ENCODE measurements at regions not wholly inside any gene's neighbourhood (a gene's known extent, or its start where the extent isn't known, plus 50 kb on each side); places are given as distances from the start of the nearest gene placed in this dataset.
"Not testable (repeated sequence)": the region's sequence is repeated elsewhere in the genome, so short reads cannot be mapped to it uniquely, and the experiment has no call there.

- no peak for DNase-seq (ENCODE audit: low spot score in 2 of 2, unreplicated experiment in 2 of 2)
- no peak overlapping the region for H3K27ac Mint-ChIP-seq
- no peaks in the 10 kb centered on the region for H3K27me3 Mint-ChIP-seq (ENCODE audit: low read depth)
- no peaks in the 10 kb centered on the region for H3K36me3 Mint-ChIP-seq
- no peak overlapping the region for H3K4me3 Mint-ChIP-seq
- H3K4me1 Mint-ChIP-seq = peaks cover 31% of the 10 kb centered on the region
- TF ChIP-seq CTCF (IDR thresholded peaks at IDR 0.05; ENCODE audit: unreplicated experiment) = no peak
- H3K9me3 Mint-ChIP-seq = peaks cover 5% of the 10 kb centered on the region
Measured at GRCh38 chr9:115548609-115549260, 430.8 kb upstream of the TNC start.

GRCh38 chr9:115551396-115551795 lies 433.4 kb upstream of the TNC start:
- H3K36me3 Mint-ChIP-seq = peaks cover 4% of the 10 kb centered on the region
- no peak for TF ChIP-seq CTCF (IDR thresholded peaks at IDR 0.05; ENCODE audit: unreplicated experiment)
- DNase-seq (ENCODE audit: low spot score in 2 of 2, unreplicated experiment in 2 of 2) = no peak
- H3K27me3 Mint-ChIP-seq (ENCODE audit: low read depth) = no peaks in the 10 kb centered on the region
- H3K4me1 Mint-ChIP-seq = peaks cover 30% of the 10 kb centered on the region
- no peak overlapping the region for H3K4me3 Mint-ChIP-seq
- H3K9me3 Mint-ChIP-seq = peaks cover 25% of the 10 kb centered on the region
- H3K27ac Mint-ChIP-seq = no peak overlapping the region

GRCh38 chr9:115553060-115553773 lies 435.3 kb upstream of the TNC start:
- Mint-ChIP-seq H3K36me3 (peaks cover 12% of the 10 kb centered on the region), H3K4me3 (no peak overlapping the region), H3K27ac (no peak overlapping the region), H3K9me3 (peaks cover 37% of the 10 kb centered on the region), H3K4me1 (peaks cover 15% of the 10 kb centered on the region), H3K27me3 (ENCODE audit: low read depth) (no peaks in the 10 kb centered on the region)
- no peak for DNase-seq (ENCODE audit: low spot score in 2 of 2, unreplicated experiment in 2 of 2)
- TF ChIP-seq CTCF (IDR thresholded peaks at IDR 0.05; ENCODE audit: unreplicated experiment) = no peak

- Mint-ChIP-seq H3K4me1 (peaks cover 5% of the 10 kb centered on the region), H3K36me3 (peaks cover 12% of the 10 kb centered on the region), H3K27ac (no peak overlapping the region), H3K27me3 (ENCODE audit: low read depth) (no peaks in the 10 kb centered on the region), H3K9me3 (peaks cover 37% of the 10 kb centered on the region), H3K4me3 (no peak overlapping the region)
- DNase-seq (ENCODE audit: low spot score in 2 of 2, unreplicated experiment in 2 of 2) = no peak
- no peak for TF ChIP-seq CTCF (IDR thresholded peaks at IDR 0.05; ENCODE audit: unreplicated experiment)
Measured at GRCh38 chr9:115556432-115556831, 438.5 kb upstream of the TNC start.

- no peak for TF ChIP-seq CTCF (IDR thresholded peaks at IDR 0.05; ENCODE audit: unreplicated experiment)
- no peak for DNase-seq (ENCODE audit: low spot score in 2 of 2, unreplicated experiment in 2 of 2)
- Mint-ChIP-seq H3K27me3 (ENCODE audit: low read depth) (no peaks in the 10 kb centered on the region), H3K36me3 (no peaks in the 10 kb centered on the region), H3K27ac (no peak overlapping the region), H3K4me1 (no peaks in the 10 kb centered on the region), H3K9me3 (peaks cover 6% of the 10 kb centered on the region), H3K4me3 (no peak overlapping the region)
Measured at GRCh38 chr9:115575147-115575546, 457.2 kb upstream of the TNC start.

GRCh38 chr9:115585458-115585857 lies 467.5 kb upstream of the TNC start:
- not testable (repeated sequence) for DNase-seq (ENCODE audit: low spot score in 2 of 2, unreplicated experiment in 2 of 2); H3K4me1 Mint-ChIP-seq; H3K36me3 Mint-ChIP-seq; H3K27ac Mint-ChIP-seq; H3K27me3 Mint-ChIP-seq (ENCODE audit: low read depth); H3K4me3 Mint-ChIP-seq
- peaks cover 11% of the 10 kb centered on the region for H3K9me3 Mint-ChIP-seq

Data from mesothelial cell of epicardium (in vitro differentiated cells).